CD1c-positive myeloid dendritic cell (primary cell): ENCODE measurements at regions not wholly inside any gene's neighbourhood (a gene's known extent, or its start where the extent isn't known, plus 50 kb on each side); places are given as distances from the start of the nearest gene placed in this dataset.
"Not testable (repeated sequence)": the region's sequence is repeated elsewhere in the genome, so short reads cannot be mapped to it uniquely, and the experiment has no call there.

Experiments
- DNase-seq: peaks from one replicate; pipeline ENCODE4 v3.0.0-alpha.2; 2016; ENCODE audit errors: extremely low spot score

DNA sequence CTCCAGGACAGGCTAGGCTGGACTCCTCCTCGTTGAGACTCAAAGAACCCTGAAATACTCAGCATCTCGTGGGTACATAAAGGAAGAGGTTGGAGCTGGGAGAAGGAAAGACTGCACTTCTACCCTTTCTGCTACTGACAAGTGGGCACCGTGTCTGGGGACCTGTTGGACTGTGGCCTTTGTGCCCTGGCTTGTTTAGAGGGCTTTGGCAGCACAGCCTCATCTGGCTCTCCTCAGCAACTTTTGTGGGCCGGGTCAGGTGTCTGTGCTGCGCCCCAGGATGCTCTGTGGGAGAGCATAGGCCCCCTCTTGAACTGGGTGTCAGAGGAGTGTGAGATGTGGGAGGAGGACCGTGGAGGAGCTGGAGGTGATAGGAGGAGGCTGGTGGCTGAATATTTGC is 142.4 kb downstream of the FCRL5 start:
- no peak for DNase-seq

DNA sequence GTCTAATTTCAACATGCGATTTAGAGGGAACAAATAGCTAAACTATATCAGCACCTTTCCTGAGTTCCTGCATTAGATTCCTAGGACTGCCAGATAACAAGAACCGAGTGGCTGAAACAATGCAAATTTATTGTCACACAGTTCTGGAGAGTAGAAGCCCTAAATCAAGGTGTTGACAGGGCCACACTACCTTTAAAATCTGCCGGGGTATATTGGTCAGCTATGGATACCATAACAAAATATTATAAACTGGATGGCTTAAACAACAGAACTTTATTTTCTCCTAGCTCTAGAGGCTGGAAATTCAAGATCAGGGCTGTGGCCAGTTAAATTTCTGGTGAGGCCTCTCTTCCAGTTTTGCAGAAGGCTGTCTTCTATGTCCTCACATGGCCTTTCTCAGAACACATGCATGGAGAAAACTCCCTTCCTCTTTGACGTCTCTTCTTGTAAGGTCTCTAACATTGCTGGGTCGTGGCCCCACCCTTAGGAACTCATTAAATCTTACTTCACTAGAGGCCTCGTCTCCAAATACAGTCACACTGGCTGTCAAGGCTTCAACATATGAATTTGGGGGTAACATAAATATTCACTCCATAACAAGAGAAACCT is 144.3 kb downstream of the FCRL5 start:
- DNase-seq = peak; percentile 23

DNA sequence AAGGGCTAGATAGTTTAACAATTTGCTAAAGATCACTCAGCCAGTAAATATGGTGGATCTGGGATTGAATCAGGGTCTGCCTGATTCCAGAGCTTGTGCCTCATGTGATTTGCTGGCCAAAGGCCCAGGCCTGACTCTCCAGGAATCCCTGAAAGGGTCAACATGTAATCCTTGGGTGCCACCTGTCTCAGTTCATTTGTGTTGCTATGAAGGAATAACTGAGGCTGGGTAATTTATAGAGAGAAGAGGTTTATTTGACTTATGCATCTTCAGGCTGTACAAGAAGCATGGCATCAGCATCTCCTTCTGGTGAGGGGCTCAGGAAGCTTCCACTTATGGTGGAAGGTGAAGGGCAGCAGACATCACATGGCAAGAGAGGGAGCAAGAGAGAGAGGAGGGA is 144.9 kb downstream of the FCRL5 start:
- DNase-seq = no peak

GRCh38 chr1:157405662-157406061 is 146.7 kb downstream of the FCRL5 start:
- DNase-seq = no peak

GRCh38 chr1:157404614-157405013 is 147.7 kb downstream of the FCRL5 start:
- DNase-seq = no peak

DNA sequence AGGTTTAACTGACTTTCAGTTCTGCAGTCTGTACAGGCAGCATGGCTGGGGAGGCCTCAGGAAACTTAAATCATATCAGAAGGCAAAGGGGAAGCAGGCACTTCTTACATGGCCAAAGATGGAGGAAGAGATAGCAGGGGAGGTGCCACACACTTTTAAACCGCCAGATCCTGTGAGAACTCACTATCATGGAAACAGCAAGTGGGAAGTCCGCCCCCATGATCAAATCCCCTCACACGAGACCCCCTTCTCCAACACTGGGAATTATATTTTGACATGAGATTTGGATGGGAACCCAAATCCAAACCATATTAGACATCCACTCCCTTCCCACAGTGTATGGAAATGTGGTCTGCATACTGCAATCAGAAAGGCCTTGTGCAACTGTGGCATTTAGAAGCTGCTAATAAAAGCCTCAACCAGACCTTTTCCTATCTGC is 148.2 kb downstream of the FCRL5 start:
- peak; percentile 64 for DNase-seq

DNA sequence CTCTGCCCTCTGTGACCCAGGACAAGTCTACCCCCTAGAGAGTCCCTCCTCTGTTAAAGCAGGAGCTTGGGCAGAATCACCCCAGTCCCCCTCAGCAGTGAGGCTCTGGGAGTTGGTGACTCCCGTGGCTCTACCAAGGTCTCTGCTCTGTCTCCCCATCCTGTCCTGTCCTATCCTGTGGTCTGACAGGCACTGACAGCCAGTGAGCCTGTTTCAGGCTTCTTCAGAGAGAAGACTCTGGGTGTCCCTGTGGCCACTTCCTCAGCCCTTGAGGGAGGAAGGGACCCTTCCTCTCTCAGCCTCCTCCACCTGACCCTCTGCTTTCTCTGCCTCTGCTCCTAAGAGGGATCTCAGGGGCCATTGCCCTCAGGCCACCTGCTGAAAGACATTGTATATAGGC is 148.7 kb downstream of the FCRL5 start:
- no peak for DNase-seq

- DNase-seq = peak; percentile 62
These were observed 149.1 kb downstream of the FCRL5 start for GRCh38 chr1:157403203-157403602.

DNA sequence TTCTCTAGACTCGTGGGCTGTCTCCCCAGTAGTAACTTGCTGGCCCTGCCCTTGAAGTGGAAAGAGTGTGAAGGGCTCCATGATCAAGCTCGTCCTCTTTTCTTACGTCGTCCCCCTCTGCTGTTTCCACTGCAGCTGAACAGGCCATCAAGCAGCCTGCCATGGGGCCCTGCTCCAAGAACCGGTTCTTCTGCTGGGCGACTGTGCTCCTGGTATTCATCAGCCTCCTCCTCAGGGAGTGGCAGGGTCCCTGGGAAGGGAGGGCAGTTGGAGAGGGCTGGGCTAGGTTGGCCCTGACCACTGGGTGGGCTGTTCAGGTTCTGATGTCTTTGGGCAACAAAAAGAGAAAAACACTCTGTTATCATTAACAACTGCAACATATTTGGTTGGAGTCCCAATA is 151.5 kb downstream of the FCRL5 start:
- DNase-seq = no peak

DNA sequence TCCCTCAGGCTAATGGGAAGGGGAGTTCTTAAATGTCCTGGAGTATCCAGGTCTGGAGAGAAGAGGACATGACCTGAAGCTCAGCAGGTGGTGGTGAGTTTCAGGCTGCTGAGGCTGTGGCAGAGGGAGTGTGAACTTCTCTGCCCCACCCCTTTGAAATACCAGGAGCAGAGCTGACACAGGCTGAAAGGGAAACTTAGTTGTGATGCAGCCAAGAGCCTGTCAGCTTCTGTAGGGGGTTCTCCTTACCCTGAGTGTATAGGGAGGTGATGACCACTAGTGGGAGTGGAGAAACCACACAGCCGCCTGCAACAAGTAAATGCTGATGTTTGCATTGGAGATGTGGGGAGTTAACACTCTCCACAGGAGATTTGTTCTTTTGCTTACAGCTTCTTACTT is 152.3 kb downstream of the FCRL5 start:
- DNase-seq = peak; percentile 10

DNA sequence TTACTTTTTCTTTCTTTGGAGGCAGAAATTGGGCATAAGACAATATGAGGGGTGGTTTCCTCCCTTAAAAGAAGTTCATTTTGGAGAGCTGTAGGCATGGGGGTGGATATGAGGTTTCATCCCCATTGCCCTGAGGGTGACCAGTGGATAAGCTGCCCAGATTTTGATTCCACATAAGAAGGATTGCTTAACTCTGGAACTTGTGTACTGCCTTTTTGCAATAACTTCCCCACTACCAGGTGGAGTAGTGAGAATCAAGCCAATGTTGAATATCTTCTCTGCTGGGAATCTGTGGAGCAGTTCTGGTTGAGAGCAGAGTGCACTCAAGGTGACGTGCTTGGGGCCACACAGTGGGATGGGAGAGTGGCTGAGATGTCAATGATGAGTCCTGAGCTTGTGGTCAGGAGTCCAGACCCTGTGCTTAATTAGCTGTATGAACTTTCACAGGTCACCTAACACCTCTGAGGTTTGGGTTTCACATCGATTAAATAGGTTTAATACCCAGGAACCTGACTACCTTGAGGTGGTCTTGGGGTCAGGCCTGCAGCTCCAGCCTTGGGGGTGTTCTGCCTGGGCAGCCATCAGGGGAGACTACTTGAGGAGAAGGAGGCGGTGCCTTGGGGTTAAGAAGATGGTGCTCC is 152.9 kb downstream of the FCRL5 start:
- no peak for DNase-seq

DNA sequence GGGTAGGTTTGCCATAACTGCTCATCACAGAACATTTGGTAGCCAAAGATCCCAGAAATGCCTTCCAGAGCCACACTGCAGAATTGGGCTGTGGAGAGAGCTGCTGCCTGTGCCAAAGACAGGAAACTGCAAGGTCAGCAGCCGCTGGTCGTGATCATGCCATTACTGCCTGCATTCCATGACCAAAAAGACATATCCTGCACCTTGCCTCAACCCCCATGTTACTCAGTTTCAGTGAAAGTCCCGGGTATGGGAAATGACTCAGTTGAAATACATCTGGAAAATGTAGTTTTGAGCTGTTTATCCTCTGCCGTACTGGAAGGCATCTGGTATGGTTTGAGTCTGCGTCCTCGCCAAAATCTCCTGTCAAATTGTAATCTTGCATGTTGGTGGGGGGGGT is 161.7 kb downstream of the FCRL5 start:
- no peak for DNase-seq

GRCh38 chr1:157388057-157388456 is 164.3 kb downstream of the FCRL5 start:
- no peak for DNase-seq

DNA sequence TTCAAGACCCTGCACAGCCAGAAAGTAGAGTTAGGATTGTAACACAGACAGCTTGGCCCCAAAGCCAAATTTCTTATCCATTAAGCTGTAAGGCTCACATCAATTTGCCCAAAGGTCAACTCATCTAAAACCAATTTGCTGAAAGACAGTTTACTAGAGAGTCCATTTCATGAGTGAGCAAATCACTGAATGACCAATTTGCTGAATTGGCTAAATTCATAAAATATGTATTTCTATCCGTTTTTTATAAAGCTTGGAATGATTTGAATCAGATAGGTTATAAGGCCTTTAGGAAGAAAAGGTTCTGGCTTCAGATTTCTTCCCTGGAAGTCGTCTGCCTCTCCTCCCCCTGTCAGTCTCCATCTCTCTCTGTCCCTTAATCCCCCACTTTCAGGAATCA is 168.1 kb downstream of the FCRL5 start:
- DNase-seq = no peak

GRCh38 chr1:157382351-157382750 is 170.0 kb downstream of the FCRL5 start:
- no peak for DNase-seq

GRCh38 chr1:157380523-157380922 is 171.8 kb downstream of the FCRL5 start:
- no peak for DNase-seq

- DNase-seq = peak; percentile 55
These were observed 175.0 kb downstream of the FCRL5 start for GRCh38 chr1:157377280-157377713.

DNA sequence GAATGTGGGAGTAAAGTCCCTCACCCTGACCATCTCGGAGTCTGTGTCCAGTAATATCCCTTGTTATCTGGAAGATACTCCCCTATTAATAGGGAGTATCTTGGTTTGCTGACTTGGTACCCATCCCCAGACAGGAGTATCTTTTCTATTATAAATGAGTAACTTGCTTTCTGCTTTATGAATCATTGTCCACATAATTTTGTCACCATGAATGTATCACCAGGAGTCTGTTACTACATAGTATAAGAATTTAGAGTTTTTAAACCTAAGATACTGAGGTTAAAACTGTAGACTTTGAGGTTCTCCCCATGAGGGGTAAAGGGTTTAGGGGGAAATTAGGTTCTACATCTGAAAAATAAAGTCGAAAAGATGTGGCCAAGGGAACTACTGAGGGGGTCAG is 175.6 kb downstream of the FCRL5 start:
- no peak for DNase-seq

- not testable (repeated sequence) for DNase-seq
These were observed 180.0 kb downstream of the FCRL5 start for GRCh38 chr1:157372311-157372710.

DNA sequence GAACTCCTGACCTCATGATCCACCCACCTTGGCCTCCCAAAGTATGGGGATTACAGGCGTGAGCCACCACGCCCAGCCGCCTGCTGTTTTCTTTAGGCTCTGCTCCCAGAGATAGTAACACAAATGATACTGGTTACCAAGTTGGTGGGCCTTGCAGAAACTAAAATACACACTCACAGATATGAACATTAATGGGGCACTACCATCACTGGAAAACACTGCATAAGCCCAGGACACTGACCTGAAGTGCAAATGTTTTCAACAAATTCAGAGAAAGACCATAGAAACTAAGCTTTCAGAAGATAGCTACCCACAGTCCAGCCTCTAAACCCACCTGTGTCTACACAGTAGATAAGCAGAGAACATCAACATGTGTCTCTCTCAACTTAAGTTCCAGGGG is 180.5 kb downstream of the FCRL5 start:
- no peak for DNase-seq

- no peak for DNase-seq
These were observed 181.1 kb downstream of the FCRL5 start for GRCh38 chr1:157371221-157371620.

GRCh38 chr1:157370698-157371097 is 181.6 kb downstream of the FCRL5 start:
- no peak for DNase-seq

DNA sequence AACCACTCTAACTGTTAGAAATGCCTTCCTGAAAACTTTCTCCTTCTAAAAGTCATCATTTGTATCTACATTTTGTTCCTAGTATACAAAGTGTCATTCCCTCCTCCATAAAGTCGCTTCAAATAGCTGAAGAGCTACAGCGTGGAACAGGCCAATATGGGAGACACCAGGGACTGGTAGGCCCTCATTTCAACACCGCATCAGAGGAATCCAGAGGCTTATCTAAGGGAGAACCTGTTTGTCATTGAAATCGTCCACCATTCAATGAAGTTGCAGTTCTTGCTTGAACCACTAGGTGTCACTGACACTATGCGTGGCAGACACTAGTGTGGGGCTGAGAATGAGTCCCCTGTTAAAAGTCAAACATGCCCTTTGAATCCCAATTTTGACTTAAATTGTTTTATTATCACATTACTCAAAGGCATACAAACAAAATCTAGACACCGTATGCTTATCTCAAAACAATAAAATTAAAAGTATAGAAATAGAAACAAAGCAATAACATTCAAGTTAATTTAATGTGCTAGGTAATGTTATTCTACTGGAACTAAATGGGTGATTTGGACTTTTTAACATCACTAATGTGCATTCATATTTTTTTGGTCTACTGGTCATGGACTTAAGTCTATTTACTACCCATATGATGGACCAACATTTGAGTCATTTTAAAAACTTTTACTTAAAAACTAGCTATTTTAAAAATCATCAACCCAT is 182.3 kb downstream of the FCRL5 start:
- DNase-seq = peak; percentile 72
